KMS-11 (cell line): ENCODE measurements at regions not wholly inside any gene's neighbourhood (a gene's known extent, or its start where the extent isn't known, plus 50 kb on each side); places are given as distances from the start of the nearest gene placed in this dataset.

Experiments used
- H2AFZ ChIP-seq: fragments of 200-600 bp; sonication (generic); 2 replicates; pipeline ENCODE4 v1.6.1; 2016; ENCODE audit warnings: antibody characterized with exemption, mixed run types, low read depth
- H3K27ac ChIP-seq: fragments of 200-600 bp; sonication (generic); 2 replicates; pipeline ENCODE4 v1.6.1; 2016; ENCODE audit warnings: mild to moderate bottlenecking, mixed run types
- H3K27me3 ChIP-seq: fragments of 200-600 bp; sonication (generic); 2 replicates; pipeline ENCODE4 v1.6.1; 2017; ENCODE audit warnings: mild to moderate bottlenecking, low read depth, mixed run types, moderate library complexity; ENCODE audit not compliant: insufficient read depth
- H3K36me3 ChIP-seq: fragments of 200-600 bp; sonication (generic); 2 replicates; pipeline ENCODE4 v1.6.1; 2017; ENCODE audit warnings: mild to moderate bottlenecking, mixed run types; ENCODE audit not compliant: insufficient read depth
- H3K4me1 ChIP-seq: fragments of 200-600 bp; sonication (generic); 2 replicates; pipeline ENCODE4 v1.6.1; 2016; ENCODE audit warnings: mild to moderate bottlenecking, low read depth, mixed run types; ENCODE audit not compliant: poor library complexity, severe bottlenecking
- H3K4me2 ChIP-seq: fragments of 200-600 bp; sonication (generic); 2 replicates; pipeline ENCODE4 v1.7.0; 2016; ENCODE audit warnings: mild to moderate bottlenecking, mixed run types
- H3K4me3 ChIP-seq: fragments of 200-600 bp; sonication (generic); IDR thresholded peaks from 2 replicates; pipeline ENCODE4 v1.6.1; 2017; ENCODE audit warnings: low read depth, low read length, mixed read lengths; ENCODE audit not compliant: insufficient read depth
- H3K79me2 ChIP-seq: fragments of 200-600 bp; sonication (generic); 2 replicates; pipeline ENCODE4 v1.6.1; 2016; ENCODE audit warnings: low read depth, mixed run types; ENCODE audit not compliant: insufficient read depth
- H3K9ac ChIP-seq: fragments of 200-600 bp; sonication (generic); 2 replicates; pipeline ENCODE4 v1.6.1; 2016; ENCODE audit warnings: mild to moderate bottlenecking, mixed run types
- H4K20me1 ChIP-seq: fragments of 200-600 bp; sonication (generic); 2 replicates; pipeline ENCODE4 v1.6.1; 2016; ENCODE audit warnings: mild to moderate bottlenecking, mixed run types; ENCODE audit not compliant: insufficient read depth
- CTCF ChIP-seq: fragments of 200-600 bp; sonication (generic); conservative IDR thresholded peaks from 2 replicates; pipeline ENCODE4 v1.6.1; 2017; ENCODE audit warnings: low read depth, mild to moderate bottlenecking, antibody characterized with exemption, low read length, moderate library complexity, mixed read lengths

- H3K36me3 ChIP-seq = no peaks in the 10 kb centered on the region
- H3K79me2 ChIP-seq = no peaks in the 10 kb centered on the region
- no peak overlapping the region for H3K4me3 ChIP-seq
- no peaks in the 10 kb centered on the region for H4K20me1 ChIP-seq
- no peak overlapping the region for H3K27ac ChIP-seq
- H3K4me2 ChIP-seq = no peak overlapping the region
- H2AFZ ChIP-seq = no peak overlapping the region
- no peak overlapping the region for H3K9ac ChIP-seq
- TF ChIP-seq CTCF = no peak
- H3K27me3 ChIP-seq = no peaks in the 10 kb centered on the region
- no peaks in the 10 kb centered on the region for H3K4me1 ChIP-seq
Observed at GRCh38 chr3:5465183-5465582, 277.7 kb downstream of the EDEM1 start.

DNA sequence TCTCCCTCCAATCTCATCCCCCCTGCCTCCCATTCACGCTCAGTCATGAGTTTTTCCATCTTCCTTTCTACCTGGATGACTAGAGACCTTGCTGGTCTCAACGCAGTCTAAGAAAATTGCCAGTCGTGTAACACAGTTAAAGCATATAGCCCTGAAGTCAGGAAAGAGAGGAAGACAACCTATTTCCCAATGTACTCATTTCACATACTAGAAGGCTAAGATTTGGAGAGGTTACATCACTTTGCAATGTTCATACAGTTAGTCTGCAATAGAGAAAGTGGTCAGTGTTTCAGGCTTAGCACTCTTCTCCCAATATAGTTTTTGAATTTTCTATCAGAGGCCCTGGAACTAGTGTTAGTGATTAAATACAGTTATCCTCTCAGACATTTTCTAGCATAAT is 278.6 kb downstream of the EDEM1 start:
- Histone ChIP-seq H3K4me1 (no peaks in the 10 kb centered on the region), H3K4me3 (no peak overlapping the region), H4K20me1 (no peaks in the 10 kb centered on the region), H3K9ac (no peak overlapping the region), H3K27me3 (no peaks in the 10 kb centered on the region), H3K4me2 (no peak overlapping the region), H3K36me3 (no peaks in the 10 kb centered on the region), H2AFZ (no peak overlapping the region), H3K79me2 (no peaks in the 10 kb centered on the region), H3K27ac (no peak overlapping the region)
- TF ChIP-seq CTCF = no peak

- Histone ChIP-seq H3K4me1 (no peaks in the 10 kb centered on the region), H3K27ac (no peak overlapping the region), H3K79me2 (no peaks in the 10 kb centered on the region), H3K9ac (no peak overlapping the region), H3K4me3 (no peak overlapping the region), H3K4me2 (no peak overlapping the region), H3K27me3 (no peaks in the 10 kb centered on the region), H4K20me1 (no peaks in the 10 kb centered on the region), H2AFZ (no peak overlapping the region), H3K36me3 (no peaks in the 10 kb centered on the region)
- no peak for TF ChIP-seq CTCF
Observed at GRCh38 chr3:5466717-5467116, 279.2 kb downstream of the EDEM1 start.

- no peaks in the 10 kb centered on the region for H4K20me1 ChIP-seq
- no peaks in the 10 kb centered on the region for H3K4me1 ChIP-seq
- no peak overlapping the region for H3K9ac ChIP-seq
- H3K4me3 ChIP-seq = no peak overlapping the region
- no peak overlapping the region for H3K4me2 ChIP-seq
- no peak overlapping the region for H2AFZ ChIP-seq
- H3K36me3 ChIP-seq = no peaks in the 10 kb centered on the region
- no peak for TF ChIP-seq CTCF
- H3K27ac ChIP-seq = no peak overlapping the region
- H3K27me3 ChIP-seq = no peaks in the 10 kb centered on the region
- no peaks in the 10 kb centered on the region for H3K79me2 ChIP-seq
Observed at GRCh38 chr3:5473471-5473870, 286.0 kb downstream of the EDEM1 start.

GRCh38 chr3:5476403-5476802 is 288.9 kb downstream of the EDEM1 start:
- Histone ChIP-seq H4K20me1 (no peaks in the 10 kb centered on the region), H3K36me3 (no peaks in the 10 kb centered on the region), H3K27ac (no peak overlapping the region), H3K4me3 (no peak overlapping the region), H3K27me3 (no peaks in the 10 kb centered on the region), H3K4me1 (no peaks in the 10 kb centered on the region), H3K9ac (no peak overlapping the region), H3K79me2 (no peaks in the 10 kb centered on the region), H2AFZ (no peak overlapping the region), H3K4me2 (no peak overlapping the region)
- TF ChIP-seq CTCF = no peak
